ENCODE measurements at regions not wholly inside any gene's neighbourhood (a gene's known extent, or its start where the extent isn't known, plus 50 kb on each side); places are given as distances from the start of the nearest gene placed in this dataset.

GRCh38 chr5:125396462-125396861 is 650.0 kb upstream of the ZNF608 start:
- TF ChIP-seq CTCF (IDR thresholded peaks at IDR 0.05), result no peak
- no peak for TF ChIP-seq POLR2A (IDR thresholded peaks at IDR 0.05)

All from suprapubic skin (tissue), 3 donors.